Smooth muscle cell (in vitro differentiated cells): ENCODE measurements at regions not wholly inside any gene's neighbourhood (a gene's known extent, or its start where the extent isn't known, plus 50 kb on each side); places are given as distances from the start of the nearest gene placed in this dataset.
A peak's percentile ranks its signal among the peaks of the same experiment; 100 is the strongest.

Experiments used
- DNase-seq: peaks from one replicate; lab custom pipeline; 2025; ENCODE audit not compliant: unreplicated experiment; lab: John Stamatoyannopoulos, UW
- H2AFZ ChIP-seq: fragments of 200-600 bp; sonication (generic); 2 replicates; pipeline ENCODE4 v1.6.0; 2016; ENCODE audit warnings: antibody characterized with exemption, low read depth, mild to moderate bottlenecking
- H3F3A ChIP-seq: fragments of 200-600 bp; sonication (generic); 2 replicates; pipeline ENCODE4 v1.6.0; 2017; ENCODE audit warnings: antibody characterized with exemption, low read depth
- H3K27ac ChIP-seq: fragments of 200-600 bp; sonication (generic); 2 replicates; pipeline ENCODE4 v1.5.1; 2016; ENCODE audit warnings: low read depth, mild to moderate bottlenecking
- H3K27me3 ChIP-seq: fragments of 200-600 bp; sonication (generic); 2 replicates; pipeline ENCODE4 v1.6.1; 2016; ENCODE audit warnings: low read depth, mild to moderate bottlenecking
- H3K36me3 ChIP-seq: fragments of 200-600 bp; sonication (generic); 2 replicates; pipeline ENCODE4 v1.5.1; 2016; ENCODE audit warnings: low read depth
- H3K4me1 ChIP-seq: fragments of 200-600 bp; sonication (generic); 2 replicates; pipeline ENCODE4 v1.5.1; 2016; ENCODE audit warnings: low read depth
- H3K4me2 ChIP-seq: fragments of 200-600 bp; sonication (generic); 2 replicates; pipeline ENCODE4 v1.6.0; 2016; ENCODE audit warnings: mild to moderate bottlenecking
- H3K4me3 ChIP-seq: fragments of 200-600 bp; sonication (generic); 2 replicates; pipeline ENCODE4 v1.5.1; 2016; ENCODE audit warnings: mild to moderate bottlenecking
- H3K79me2 ChIP-seq: fragments of 200-600 bp; sonication (generic); 2 replicates; pipeline ENCODE4 v1.6.0; 2016; ENCODE audit warnings: low read depth, mild to moderate bottlenecking
- H3K9ac ChIP-seq: fragments of 200-600 bp; sonication (generic); 2 replicates; pipeline ENCODE4 v1.6.0; 2016; ENCODE audit warnings: low read depth
- H3K9me3 ChIP-seq: fragments of 200-600 bp; sonication (generic); replicated peaks from 2 replicates; pipeline ENCODE4 v1.5.1; 2016; ENCODE audit warnings: low read depth
- H4K20me1 ChIP-seq: fragments of 200-600 bp; sonication (generic); 2 replicates; pipeline ENCODE4 v1.6.0; 2016; ENCODE audit warnings: low read depth
- WGBS: methylation state at CpG from one replicate; pipeline ENCODE4 v1.1.7; 2016; ENCODE audit warnings: low lambda C conversion rate; 5-methylcytosine and 5-hydroxymethylcytosine counted together
- TF ChIP-seq, protein P1 (sequence below): fragments of 200-600 bp; sonication (generic); IDR thresholded peaks from 2 replicates; pipeline ENCODE4 v1.5.1; 2017; ENCODE audit warnings: borderline replicate concordance, mild to moderate bottlenecking, antibody characterized with exemption; ENCODE audit not compliant: insufficient read depth, poor library complexity, severe bottlenecking

DNA sequence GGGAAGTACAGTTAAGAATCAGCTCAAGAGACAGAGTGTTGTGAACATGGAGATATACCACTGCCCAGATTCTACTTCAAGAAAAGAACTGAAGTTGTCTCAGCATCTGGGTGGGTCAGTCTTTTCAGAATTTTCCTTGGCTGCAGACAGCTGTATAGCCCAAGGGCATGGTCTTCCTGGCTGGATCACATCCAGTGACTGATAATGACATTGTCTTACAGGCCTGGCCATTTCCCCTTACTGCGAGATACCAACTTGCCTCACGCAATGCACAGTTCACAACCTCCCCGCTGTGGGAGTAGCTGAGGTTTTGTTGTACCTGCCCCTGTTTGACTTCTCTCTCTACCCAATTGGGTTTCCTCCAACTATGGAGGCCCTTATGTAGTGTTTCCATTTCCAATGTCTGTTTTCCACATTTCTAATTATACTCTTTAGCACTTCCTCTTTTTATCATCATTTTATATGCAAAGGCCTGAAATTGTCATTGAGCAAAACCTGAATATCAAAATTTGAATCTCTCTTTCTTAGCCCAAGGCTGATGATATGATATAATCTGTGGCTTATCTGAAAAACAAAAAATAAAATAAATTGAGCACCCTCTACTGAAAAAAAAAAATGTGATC lies 209.1 kb downstream of the NAF1 start:
- no peaks in the 10 kb centered on the region for H4K20me1 ChIP-seq
- no peak for DNase-seq
- no peaks in the 10 kb centered on the region for H3K36me3 ChIP-seq
- H3K27me3 ChIP-seq = no peaks in the 10 kb centered on the region
- TF ChIP-seq, protein P1, sequence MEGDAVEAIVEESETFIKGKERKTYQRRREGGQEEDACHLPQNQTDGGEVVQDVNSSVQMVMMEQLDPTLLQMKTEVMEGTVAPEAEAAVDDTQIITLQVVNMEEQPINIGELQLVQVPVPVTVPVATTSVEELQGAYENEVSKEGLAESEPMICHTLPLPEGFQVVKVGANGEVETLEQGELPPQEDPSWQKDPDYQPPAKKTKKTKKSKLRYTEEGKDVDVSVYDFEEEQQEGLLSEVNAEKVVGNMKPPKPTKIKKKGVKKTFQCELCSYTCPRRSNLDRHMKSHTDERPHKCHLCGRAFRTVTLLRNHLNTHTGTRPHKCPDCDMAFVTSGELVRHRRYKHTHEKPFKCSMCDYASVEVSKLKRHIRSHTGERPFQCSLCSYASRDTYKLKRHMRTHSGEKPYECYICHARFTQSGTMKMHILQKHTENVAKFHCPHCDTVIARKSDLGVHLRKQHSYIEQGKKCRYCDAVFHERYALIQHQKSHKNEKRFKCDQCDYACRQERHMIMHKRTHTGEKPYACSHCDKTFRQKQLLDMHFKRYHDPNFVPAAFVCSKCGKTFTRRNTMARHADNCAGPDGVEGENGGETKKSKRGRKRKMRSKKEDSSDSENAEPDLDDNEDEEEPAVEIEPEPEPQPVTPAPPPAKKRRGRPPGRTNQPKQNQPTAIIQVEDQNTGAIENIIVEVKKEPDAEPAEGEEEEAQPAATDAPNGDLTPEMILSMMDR = no peak
- H3K9ac ChIP-seq = no peak overlapping the region
- H3K4me2 ChIP-seq = no peak overlapping the region
- H3K79me2 ChIP-seq = no peaks in the 10 kb centered on the region
- no peaks in the 10 kb centered on the region for H3K4me1 ChIP-seq
- H3F3A ChIP-seq = no peaks in the 10 kb centered on the region
- 90% methylated on average over 3 of the region's 3 CpGs for WGBS
- H3K4me3 ChIP-seq = no peak overlapping the region
- no peak overlapping the region for H2AFZ ChIP-seq
- H3K27ac ChIP-seq = no peak overlapping the region
- H3K9me3 ChIP-seq = no peaks in the 10 kb centered on the region

DNA sequence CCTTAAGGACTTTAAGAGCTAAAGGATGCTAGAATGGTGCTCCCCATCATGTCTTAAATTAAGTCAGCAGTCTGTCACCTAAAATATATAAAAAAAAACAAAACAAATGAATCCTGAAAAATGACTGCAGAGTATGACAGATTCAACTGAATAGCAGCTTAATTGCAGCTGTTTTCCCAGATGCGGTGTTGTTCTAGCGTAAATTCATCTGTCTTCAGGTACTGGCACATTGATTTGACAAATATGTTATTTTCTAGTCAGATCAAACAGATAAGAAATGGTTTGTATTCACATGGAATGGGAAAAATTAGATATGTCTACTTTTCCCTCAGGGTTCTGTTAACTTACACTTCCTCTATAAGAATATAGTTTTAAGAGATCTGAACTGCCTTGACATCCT lies 211.7 kb downstream of the NAF1 start:
- no peak overlapping the region for H2AFZ ChIP-seq
- no peak overlapping the region for H3K9ac ChIP-seq
- no peaks in the 10 kb centered on the region for H3K27me3 ChIP-seq
- no peak overlapping the region for H3K27ac ChIP-seq
- H3K79me2 ChIP-seq = no peaks in the 10 kb centered on the region
- H3F3A ChIP-seq = no peaks in the 10 kb centered on the region
- DNase-seq = no peak
- TF ChIP-seq, protein P1 = no peak
- no peaks in the 10 kb centered on the region for H3K4me1 ChIP-seq
- no peaks in the 10 kb centered on the region for H4K20me1 ChIP-seq
- H3K4me3 ChIP-seq = no peak overlapping the region
- no peak overlapping the region for H3K4me2 ChIP-seq
- H3K9me3 ChIP-seq = no peaks in the 10 kb centered on the region
- 94% methylated on average over 2 of the region's 2 CpGs for WGBS
- no peaks in the 10 kb centered on the region for H3K36me3 ChIP-seq

DNA sequence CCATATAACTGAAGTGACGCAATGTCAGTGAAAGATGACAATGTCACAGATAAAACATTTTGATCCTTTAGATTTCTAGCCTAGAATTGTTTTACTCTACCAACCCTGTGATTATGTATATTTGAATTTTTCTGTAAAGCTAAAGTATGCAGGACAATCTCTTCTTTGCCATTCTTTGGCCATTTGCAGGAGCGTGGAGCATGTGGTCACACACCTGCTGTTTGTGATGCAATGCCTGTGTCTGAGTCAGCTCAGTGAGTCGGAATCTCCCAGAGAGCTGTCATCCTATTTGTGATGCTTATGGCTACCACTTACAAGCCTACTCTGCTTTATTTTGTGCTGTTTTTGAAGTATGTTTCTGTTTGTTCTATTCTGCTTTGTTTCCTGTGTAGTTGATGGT lies 214.5 kb downstream of the NAF1 start:
- Histone ChIP-seq H3K9ac (no peak overlapping the region), H3K4me3 (no peak overlapping the region), H3F3A (no peaks in the 10 kb centered on the region), H2AFZ (no peak overlapping the region), H3K9me3 (no peaks in the 10 kb centered on the region), H3K36me3 (no peaks in the 10 kb centered on the region), H3K79me2 (no peaks in the 10 kb centered on the region), H3K4me1 (no peaks in the 10 kb centered on the region), H3K27me3 (no peaks in the 10 kb centered on the region), H3K27ac (peak overlapping the region; percentile 48), H4K20me1 (no peaks in the 10 kb centered on the region), H3K4me2 (no peak overlapping the region)
- TF ChIP-seq, protein P1 = no peak
- WGBS = 62% methylated on average over 3 of the region's 3 CpGs
- DNase-seq = no peak

GRCh38 chr4:162945713-162946112 lies 221.0 kb downstream of the NAF1 start:
- no peak overlapping the region for H3K9ac ChIP-seq
- H3K36me3 ChIP-seq = no peaks in the 10 kb centered on the region
- H3K27ac ChIP-seq = no peak overlapping the region
- H3K4me1 ChIP-seq = no peaks in the 10 kb centered on the region
- H2AFZ ChIP-seq = no peak overlapping the region
- H3F3A ChIP-seq = no peaks in the 10 kb centered on the region
- no peaks in the 10 kb centered on the region for H3K27me3 ChIP-seq
- no peak overlapping the region for H3K4me3 ChIP-seq
- no peak for DNase-seq
- no peaks in the 10 kb centered on the region for H3K79me2 ChIP-seq
- H3K4me2 ChIP-seq = no peak overlapping the region
- TF ChIP-seq, protein P1 = no peak
- H3K9me3 ChIP-seq = no peaks in the 10 kb centered on the region
- no peaks in the 10 kb centered on the region for H4K20me1 ChIP-seq
